K562 (cell line): ENCODE measurements at regions not wholly inside any gene's neighbourhood (a gene's known extent, or its start where the extent isn't known, plus 50 kb on each side); places are given as distances from the start of the nearest gene placed in this dataset.

Source experiments
- ELF1 ChIP-seq: fragments of 200-800 bp; sonication (Bioruptor generic); IDR thresholded peaks from 2 replicates; pipeline ENCODE4 v1.6.1; 2016; ENCODE audit warnings: missing genetic modification characterization, missing compliant biosample characterization
- GTF2E2 ChIP-seq: fragments of 200-800 bp; sonication (Bioruptor generic); IDR thresholded peaks from 2 replicates; pipeline ENCODE4 v1.6.1; 2016; ENCODE audit warnings: missing genetic modification characterization, missing compliant biosample characterization
- NBN ChIP-seq: fragments of 450-650 bp; IDR thresholded peaks from 2 replicates; pipeline ENCODE4 v1.6.1; 2016; ENCODE audit warnings: low read depth, mild to moderate bottlenecking
- RBFOX2 ChIP-seq: fragments of 200-400 bp; formaldehyde crosslinking; IDR thresholded peaks from 2 replicates; pipeline ENCODE4 v1.6.1; 2017; ENCODE audit warnings: low read depth, mild to moderate bottlenecking, low read length, moderate library complexity
- STAG1 ChIP-seq: sonication (generic); formaldehyde crosslinking; IDR thresholded peaks from 2 replicates; pipeline ENCODE4 v1.5.0; 2020; ENCODE audit warnings: missing genetic modification reagents, borderline replicate concordance
- TAF1 ChIP-seq: IDR thresholded peaks from 2 replicates; pipeline ENCODE4 v1.6.1; 2011; ENCODE audit warnings: mild to moderate bottlenecking, low read length, moderate library complexity; ENCODE audit not compliant: insufficient read depth, control insufficient read depth, severe bottlenecking; ENCODE audit errors: extremely low read depth
- TF ChIP-seq, protein P1 (sequence below): sonication (generic); formaldehyde crosslinking; IDR thresholded peaks from 2 replicates; pipeline ENCODE4 v1.8.0; 2023; ENCODE audit warnings: mild to moderate bottlenecking, missing genetic modification reagents

DNA sequence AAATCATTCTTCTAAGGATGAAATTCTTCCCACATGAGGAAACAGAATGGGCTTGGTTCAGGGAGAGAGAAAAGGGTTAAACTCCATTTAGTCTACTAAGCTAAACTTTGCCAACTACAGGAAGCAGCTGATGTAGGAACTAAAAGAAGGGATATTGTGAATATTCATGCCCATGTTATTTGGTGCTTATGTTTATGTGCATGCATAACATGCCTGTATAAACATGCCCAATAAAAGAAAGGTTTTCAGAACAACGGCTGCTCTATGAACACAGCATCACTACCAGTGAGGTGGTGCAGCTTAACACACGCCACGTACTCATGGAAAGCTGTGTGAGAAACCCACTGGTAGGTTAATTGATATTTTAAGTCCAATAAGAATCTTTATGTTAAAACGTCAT, 59.4 kb upstream of the VGLL4 start:
- TF ChIP-seq NBN (no peak), TAF1 (no peak), GTF2E2 (tag) (no peak), RBFOX2 (no peak), ELF1 (no peak), STAG1 (CRISPR knock-in tag) (no peak)
- TF ChIP-seq, protein P1, sequence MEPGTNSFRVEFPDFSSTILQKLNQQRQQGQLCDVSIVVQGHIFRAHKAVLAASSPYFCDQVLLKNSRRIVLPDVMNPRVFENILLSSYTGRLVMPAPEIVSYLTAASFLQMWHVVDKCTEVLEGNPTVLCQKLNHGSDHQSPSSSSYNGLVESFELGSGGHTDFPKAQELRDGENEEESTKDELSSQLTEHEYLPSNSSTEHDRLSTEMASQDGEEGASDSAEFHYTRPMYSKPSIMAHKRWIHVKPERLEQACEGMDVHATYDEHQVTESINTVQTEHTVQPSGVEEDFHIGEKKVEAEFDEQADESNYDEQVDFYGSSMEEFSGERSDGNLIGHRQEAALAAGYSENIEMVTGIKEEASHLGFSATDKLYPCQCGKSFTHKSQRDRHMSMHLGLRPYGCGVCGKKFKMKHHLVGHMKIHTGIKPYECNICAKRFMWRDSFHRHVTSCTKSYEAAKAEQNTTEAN (CRISPR knock-in tag): no peak
